ENCODE measurements at regions not wholly inside any gene's neighbourhood (a gene's known extent, or its start where the extent isn't known, plus 50 kb on each side); places are given as distances from the start of the nearest gene placed in this dataset.

- TF ChIP-seq, protein P1, sequence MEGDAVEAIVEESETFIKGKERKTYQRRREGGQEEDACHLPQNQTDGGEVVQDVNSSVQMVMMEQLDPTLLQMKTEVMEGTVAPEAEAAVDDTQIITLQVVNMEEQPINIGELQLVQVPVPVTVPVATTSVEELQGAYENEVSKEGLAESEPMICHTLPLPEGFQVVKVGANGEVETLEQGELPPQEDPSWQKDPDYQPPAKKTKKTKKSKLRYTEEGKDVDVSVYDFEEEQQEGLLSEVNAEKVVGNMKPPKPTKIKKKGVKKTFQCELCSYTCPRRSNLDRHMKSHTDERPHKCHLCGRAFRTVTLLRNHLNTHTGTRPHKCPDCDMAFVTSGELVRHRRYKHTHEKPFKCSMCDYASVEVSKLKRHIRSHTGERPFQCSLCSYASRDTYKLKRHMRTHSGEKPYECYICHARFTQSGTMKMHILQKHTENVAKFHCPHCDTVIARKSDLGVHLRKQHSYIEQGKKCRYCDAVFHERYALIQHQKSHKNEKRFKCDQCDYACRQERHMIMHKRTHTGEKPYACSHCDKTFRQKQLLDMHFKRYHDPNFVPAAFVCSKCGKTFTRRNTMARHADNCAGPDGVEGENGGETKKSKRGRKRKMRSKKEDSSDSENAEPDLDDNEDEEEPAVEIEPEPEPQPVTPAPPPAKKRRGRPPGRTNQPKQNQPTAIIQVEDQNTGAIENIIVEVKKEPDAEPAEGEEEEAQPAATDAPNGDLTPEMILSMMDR (IDR thresholded peaks at IDR 0.05 in 8 of 11, conservative IDR thresholded peaks at IDR 0.05 in 3 of 11): no peak
- TF ChIP-seq POLR2AphosphoS5 (IDR thresholded peaks at IDR 0.05): no peak
Measured at GRCh38 chr4:134018846-134019245, 182.7 kb downstream of the PABPC4L start.
